CD4-positive, alpha-beta T cell treated with Interferon alpha-2 for 1 hour (primary cell): ENCODE measurements at regions not wholly inside any gene's neighbourhood (a gene's known extent, or its start where the extent isn't known, plus 50 kb on each side); places are given as distances from the start of the nearest gene placed in this dataset.

Experiments
- DNase-seq, 2 donors: peaks; one replicate each; pipeline ENCODE4 v3.0.0-alpha.2; 2020 to 2022

DNA sequence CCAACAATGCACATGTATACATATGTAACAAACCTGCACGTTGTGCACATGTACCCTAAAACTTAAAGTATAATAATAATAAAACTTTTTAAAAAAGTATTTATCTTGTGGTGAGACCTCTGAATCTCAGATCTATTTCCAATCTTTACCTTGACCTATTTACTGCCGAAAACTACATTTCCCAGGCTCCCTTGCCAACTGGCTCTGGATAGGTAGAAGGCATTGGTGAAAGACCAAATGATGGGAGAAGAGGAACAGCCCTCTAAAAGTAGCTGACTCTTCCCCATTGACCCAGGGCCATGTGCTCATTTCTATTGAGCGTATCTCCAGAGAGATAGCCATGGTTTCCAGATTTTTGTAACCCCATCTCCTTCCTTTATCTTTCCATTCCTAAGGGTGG is 247.4 kb downstream of the GPAM start:
- no peak for DNase-seq

DNA sequence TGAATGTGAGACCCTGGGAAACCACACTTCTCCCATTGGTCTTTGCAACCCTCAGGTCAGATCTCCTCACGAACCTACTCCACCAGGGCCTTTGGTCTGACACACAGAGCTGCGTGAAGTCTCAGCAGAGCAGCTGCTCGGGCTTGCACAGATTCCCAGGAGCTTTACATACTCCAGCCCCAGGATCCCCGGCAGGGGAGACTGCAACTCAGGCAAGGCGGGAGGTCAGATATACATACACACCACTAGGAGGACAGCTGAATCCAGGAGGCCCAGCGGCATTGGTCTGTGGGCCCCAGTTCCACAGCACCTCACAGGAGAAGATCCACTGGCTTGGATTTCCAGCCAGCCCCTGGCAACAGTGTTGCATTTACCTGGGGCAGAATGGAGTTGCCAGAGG is 239.2 kb downstream of the GPAM start:
- no peak for DNase-seq

DNA sequence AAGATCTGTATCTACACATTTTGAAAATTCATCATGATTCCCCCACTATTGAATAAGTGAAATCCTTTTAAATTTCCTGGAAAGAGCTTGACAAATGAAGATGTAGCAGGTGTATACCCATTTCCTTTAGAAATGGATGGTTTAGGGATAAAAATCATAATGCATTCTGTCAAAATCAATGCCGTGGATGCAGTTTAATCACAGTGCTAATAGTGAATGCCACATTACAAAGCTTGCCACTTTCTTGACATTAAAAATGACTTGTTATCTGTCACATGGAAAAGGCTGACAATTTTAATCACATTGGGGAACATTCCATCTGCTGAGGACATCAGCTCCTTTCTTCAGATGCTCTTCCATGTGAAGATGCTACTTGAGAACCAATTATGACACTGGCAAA is 229.6 kb downstream of the GPAM start:
- DNase-seq = no peak

DNA sequence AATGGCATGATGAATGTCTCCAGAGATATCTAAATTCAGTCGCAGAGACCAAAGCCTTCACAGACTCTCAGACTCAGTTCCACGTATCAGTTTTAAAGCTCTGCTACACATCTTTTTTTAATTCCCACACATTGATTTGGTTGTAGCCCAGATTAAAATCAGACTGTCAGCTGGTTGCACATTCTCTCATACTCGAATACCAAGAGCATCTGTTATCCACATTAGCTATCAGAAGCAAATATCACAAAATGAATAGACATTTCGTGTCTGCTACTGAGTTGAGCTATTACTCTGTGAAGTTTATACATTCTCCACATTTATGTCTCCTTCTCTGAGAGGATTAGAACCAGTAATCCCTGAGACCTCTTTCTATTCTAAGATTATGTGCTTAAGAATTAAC is 229.2 kb downstream of the GPAM start:
- DNase-seq = no peak

DNA sequence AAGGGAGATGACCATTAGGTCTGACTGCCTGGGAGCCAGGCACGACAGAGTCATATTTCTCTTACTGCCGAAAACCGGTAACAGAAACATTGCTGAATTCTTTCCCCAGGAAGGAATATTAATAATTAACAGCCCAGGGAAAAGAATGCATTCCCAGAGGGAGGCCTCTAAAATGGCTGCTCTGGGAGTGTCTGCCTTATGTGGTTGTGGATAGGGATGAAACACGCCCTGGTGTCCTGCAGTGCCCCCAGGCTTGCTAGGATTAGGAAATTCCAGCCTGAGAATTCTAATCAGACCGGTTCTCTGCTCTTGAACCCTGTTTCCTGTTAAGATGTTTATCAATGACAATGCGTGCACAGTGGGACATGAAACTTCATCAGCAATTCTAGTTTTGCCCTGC is 226.7 kb downstream of the GPAM start:
- DNase-seq = no peak

DNA sequence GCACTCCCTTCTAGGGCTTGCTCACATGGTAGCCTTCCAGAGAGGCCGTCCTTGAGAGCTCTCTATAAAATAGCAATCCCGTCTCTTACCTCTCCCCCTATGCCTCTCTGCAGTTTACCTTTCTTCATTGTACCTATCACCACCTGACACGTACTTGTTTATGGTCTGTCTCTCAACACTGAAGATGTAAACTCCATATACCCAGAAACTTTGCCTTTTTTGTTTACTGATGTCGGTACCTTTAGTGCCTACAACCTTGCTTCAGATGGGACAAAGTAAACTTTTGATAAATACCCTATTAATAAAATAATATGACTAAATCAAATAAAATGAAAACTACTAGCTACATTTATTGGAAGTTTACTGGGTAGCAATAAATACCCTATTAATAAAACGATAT is 220.6 kb downstream of the GPAM start:
- no peak for DNase-seq

DNA sequence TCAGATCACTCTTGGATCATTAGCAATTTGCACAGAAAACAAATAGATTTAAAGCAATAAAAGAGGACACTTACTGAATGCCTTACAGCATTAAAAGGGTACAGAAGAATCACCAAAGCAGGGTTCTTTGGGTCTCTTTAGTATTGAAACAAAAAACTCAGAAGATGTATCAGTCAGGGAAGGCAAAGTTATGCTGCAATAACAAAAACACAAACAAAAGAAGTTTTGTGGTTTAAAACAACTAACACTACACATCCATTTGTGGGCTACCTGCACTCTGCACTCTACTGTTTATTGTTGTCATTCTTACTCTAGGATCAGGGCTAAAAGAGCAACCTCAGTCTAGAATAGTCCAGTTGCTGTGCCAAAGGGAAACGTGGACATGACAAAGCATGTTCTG is 216.4 kb downstream of the GPAM start:
- no peak for DNase-seq

DNA sequence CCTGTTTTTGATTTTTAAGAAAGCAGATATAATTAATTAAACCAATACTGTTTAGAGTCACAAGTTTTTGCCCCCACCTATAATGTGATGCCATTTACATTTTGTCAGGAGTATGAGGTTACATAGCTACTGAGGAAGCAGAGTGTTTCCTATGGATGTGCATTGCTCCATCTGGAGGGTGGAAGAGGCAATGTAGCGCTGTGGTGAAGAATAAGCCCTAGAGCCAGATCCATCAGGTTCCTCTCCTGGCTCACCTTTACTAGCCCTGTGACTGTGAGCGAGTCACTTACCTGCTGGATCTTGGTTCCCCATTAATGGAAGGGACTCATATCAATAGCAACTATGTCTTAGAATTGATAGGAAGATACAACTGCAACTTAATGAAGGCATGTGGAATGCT is 216.0 kb downstream of the GPAM start:
- DNase-seq = no peak

DNA sequence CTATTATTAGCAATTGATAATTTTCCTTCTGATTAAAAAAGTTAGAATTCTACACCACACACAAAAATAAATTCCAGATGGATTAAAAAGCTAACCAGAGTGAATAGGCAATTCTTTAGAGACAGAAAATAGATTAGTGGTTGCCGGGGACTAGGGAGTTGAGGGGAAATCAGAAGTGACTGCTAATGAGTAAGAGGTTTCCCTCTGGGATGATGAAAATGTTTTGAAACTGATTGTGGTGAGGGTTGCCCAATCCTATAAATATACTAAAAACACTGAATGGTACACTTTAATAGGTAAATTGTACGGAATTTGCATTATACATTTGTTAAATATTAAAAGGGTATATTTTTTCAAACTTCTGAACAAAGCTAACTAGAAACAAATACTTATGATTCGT is 214.9 kb downstream of the GPAM start:
- DNase-seq = no peak

DNA sequence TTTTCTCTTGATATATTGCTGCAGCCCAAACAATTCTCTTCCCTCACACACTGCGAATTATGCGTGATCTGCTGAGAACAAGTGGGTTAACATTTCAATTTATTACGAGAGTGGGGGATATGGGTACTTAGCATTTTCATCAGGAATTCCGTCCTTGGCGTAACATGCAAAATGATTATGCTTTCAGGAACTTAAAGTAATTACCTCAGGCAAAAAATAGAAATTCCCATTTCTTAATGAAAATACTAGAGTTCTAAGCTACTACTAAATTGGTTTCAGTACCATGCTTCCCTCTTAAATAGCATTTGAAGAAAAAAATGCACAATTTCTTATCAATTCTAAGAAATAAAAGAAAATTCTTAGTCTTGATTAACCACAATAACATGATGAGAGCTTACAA is 213.5 kb downstream of the GPAM start:
- DNase-seq = no peak

DNA sequence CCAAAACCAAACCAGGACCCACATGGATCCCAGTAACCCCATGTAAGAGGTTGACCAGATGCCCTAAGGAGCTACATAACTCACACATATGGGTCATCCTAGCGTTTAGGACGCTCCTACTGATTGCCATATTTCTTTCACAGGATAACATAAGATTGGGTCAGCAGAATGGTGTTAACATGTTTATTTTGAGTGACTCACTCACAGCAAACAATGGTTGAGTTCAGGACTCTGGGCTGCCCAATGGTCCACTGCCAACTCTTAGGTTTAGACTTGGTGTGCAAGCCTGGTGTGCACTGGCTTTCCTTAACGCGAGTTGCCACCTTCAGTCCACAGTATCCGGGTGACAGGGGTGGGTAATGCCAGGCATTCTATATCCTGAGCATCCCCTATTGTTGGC is 211.5 kb downstream of the GPAM start:
- no peak for DNase-seq

DNA sequence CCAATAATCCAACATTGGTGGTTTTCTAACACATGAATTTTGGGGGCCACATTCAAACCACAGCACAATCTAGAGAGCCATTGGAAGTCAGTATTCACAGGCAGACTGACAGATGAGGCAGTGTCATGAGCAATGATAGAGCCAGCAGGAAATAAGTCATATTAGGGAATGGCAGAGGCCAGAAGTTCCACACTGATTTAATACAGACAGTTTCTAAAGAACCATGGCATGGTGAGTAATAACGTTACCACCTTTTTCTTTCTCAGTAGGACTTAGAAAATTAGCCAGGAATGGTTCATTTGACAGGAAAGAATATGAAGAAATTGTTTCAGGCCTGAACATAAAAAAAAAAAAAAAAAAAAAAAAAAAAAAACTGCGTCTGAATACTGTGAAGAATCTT is 210.3 kb downstream of the GPAM start:
- DNase-seq = no peak

DNA sequence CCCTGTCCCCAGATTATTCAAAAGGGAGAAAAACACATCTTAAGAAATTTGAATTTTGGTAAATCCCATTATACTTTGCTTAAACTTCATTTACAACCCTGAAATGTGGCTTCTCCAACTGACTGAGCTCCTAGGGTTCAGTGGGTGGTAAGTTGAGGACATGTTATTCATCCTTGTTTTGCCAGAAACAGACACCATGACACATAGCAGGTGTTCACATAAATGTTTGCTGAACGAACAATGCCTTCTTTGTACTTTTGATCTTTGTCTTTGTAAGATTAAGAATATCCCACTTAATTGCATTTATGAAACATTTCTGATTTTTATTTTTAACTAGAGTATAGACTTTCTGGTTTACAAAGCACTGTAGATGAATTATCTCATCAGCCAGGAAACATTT is 209.7 kb downstream of the GPAM start:
- DNase-seq = no peak

DNA sequence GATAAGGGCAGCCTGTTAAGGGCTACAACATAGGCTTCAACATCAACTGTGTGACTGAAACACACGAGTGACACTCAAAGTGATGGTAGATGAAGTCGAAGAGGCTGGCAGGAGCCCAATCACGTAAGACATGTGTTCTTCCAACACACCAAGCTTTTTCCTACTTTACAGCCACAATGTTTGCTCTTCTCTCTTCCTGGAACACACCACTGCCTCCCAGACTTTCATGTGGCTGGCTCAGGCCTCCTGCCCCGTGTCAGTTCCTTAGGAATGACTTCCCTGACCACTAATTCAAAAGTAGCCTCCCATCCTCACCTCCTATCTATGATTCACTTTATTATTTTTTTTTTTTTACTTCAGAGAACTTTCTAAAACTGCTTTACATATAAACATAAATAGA is 209.2 kb downstream of the GPAM start:
- no peak for DNase-seq

DNA sequence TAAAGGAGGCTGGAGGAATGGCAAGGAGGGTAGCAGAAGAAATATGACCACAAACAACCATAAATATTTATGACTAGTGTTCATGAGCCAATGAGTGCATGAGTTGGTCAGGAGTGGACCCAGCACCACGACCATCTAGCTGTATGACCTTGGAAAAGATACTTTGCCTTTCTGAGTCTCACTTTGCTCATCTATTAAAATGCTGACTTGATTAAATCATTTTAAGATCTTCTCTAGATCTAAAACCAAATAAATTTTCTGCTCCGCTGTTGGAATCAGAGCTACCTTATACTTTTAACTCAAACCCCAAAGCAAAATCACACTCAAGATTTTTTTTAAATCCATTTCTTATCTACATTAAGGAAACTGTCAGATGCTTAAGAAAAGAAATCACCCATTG is 207.0 kb downstream of the GPAM start:
- no peak for DNase-seq

DNA sequence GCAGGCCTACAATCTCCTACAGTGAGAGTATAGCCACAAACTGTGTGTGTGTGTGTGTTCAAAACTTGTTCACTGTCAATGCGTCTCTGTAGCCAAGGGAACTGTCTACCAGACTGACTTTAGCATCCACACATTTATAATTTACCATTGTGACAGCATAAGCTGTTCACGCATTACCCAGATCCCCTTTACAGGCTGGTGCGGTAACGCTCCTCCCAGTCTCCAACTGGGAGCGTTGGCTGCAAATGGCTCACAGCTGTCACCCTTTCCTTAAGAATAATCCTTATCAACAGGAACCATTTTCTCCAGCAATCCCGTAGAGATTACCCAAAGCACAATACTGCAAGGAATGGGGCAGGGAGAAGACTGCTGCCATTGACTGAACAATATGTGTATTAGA is 199.5 kb downstream of the GPAM start:
- DNase-seq = no peak

DNA sequence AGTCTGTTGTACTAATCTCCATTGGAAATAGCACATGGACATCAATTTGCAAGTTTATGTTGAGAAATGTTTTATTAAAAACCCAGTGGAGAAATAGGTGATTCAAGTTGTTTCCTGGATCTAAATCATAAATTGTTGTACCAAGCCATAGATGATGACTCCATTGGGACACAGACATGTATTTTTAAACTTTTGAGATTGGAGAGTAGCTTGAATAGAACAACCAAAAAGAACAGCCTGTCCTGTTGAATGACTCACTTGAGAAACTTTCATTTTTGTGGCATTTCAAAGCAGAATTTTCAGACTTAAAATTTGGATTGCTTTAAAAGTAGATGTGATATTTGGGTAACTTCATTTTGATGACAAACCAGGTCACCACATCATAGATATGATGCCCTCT is 197.5 kb downstream of the GPAM start:
- DNase-seq = no peak

DNA sequence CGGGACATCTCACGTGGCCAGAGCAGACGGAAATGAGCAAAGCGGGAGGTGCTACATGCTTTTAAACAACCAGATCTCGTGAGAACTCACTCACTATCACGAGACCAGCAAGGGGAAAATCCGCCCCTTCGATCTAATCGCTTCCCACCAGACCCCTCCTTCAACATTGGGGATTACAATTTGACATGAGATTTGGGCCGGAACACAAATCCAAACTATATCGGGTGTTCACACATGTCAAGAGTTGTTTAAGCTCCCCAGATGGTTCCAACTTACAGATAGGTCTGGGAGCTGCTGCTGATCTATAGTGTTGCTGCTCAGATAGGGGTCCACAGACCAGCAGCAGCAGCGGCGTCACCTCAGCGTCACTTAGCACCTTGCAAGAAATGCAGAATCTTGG is 194.9 kb downstream of the GPAM start:
- DNase-seq = no peak

DNA sequence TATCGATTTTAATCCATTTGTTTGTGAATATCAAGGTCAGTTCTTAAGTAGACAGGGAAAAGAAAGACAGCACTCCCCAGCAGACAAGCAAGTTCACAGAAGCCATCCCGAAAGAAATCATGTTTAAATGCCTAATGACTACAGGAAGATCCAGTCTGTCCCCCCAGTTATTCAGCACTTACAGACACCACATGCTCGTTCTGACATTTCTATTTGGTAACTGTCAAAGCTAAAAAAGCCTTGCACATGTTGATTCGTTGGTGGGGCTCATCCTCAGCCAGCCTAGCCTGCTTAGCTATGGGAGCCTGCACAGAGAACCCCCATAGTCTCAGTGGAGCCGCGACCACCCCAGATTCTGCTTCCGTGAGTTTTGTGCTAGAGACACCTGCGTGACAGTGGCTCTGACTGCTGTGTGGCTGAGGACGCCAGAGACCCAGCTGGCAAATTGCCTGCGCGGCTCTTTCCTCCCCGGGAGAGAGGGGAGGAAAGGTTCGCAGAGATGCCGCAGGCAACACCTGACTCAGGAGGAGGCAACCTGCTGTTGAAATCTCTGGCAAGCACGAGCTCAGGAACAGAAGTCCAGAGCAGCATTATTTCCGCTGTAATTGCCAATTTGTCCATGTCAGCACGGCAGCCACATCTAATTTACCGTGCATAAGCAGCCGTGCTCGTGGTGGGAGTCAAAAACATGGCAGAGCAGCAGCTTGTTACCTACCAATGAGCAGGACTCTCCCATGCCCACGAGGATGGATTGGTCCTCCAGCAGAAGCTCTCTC is 194.2 kb downstream of the GPAM start:
- DNase-seq = no peak

DNA sequence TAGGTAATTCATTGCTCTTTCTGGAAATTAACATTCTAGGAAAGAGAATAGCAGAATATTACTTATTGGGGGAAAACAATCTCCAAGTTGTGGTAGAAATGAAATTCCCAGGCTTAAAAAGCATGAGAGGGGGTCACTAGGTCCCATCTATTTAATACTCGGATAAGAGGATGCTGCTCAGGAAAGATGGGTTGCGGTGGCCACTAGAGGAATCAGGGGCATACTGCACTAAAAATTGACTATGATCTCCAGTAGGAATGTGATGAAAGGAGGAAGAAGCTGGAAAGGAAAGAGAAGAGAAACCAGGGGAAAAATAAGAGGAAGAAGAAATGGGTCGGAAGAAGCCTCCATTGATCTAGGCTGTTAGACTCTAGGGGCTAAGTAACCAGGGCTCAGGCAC is 192.8 kb downstream of the GPAM start:
- DNase-seq = no peak

DNA sequence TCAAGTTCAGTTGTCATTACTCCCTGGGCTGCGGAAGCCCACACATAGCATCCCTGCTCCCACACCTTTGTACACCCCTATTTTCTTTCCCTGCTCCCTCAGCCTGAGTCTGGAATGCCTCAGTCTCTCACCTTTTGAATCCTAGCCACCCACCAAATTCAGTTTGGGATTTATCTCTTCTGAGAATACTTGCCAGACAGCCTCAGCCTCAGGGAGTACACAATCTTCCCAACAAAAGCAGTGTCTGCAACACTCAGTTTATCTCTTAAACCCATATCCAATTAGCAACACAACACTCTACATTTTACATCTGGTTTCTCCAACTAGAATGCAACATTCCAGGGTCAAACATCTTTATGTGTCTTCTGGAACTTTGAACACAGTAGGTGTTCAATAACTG is 190.2 kb downstream of the GPAM start:
- no peak for DNase-seq

DNA sequence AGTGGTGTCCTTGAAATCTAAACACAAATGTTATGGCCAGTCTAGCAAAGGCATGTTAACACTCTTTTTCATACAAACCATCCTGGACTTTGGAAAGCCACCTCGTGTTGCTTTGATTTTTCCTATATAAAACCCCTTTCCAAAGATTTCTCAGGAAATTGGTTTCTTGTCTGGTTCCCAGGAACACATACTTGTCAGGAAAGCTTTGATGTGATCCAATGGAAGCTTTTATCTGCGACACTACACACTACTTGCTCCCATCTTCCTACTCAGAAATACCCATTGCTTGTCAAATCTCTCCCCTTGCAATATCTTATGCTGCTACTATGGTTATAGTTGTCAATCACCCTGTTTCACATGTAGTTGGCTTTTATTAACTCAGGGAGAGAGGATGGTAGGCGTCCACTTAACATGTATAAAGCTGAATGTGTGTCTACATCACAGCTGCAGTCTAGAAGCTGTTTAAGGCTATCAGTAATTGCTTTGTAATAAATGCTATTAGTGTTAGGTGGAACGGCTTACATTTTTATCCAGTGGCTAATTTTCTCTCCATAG is 189.6 kb downstream of the GPAM start:
- no peak for DNase-seq

DNA sequence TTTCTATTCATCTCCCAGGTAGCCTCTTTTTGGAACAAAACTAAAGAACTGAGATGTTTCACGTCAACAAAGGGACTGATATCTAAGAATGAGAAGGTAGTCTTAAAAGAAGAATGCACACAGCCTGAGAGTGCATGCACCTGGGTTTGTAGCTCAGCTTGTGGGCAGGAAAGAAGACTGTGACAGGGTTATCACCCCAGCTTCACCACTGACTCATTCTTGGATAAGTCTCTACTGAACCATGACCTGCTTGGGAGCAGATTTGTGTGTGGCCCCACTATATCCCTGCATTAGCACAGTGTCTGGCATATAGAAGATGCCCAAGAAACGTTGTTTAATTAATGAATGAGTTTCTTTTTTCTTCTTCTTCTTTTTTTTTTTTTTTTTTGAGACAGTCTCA is 187.5 kb downstream of the GPAM start:
- no peak for DNase-seq

DNA sequence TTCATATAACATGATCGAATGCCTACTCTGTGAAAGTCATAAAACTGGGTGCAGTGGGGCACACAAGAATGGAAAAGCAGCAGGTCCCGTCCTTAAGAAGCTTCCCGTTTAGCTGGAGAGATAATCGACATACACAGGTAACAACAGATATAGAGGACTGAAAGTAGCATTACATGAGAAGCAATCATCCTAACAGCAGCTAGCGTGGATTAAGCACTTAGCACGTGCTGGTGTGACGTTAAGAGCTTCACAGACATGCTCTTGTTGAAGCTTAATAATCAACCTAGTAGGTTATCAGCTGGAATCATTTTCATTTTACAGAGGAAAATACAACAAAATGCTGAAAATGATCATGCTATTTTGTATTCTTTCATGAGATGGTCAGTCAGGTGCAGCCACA is 184.8 kb downstream of the GPAM start:
- DNase-seq = no peak

DNA sequence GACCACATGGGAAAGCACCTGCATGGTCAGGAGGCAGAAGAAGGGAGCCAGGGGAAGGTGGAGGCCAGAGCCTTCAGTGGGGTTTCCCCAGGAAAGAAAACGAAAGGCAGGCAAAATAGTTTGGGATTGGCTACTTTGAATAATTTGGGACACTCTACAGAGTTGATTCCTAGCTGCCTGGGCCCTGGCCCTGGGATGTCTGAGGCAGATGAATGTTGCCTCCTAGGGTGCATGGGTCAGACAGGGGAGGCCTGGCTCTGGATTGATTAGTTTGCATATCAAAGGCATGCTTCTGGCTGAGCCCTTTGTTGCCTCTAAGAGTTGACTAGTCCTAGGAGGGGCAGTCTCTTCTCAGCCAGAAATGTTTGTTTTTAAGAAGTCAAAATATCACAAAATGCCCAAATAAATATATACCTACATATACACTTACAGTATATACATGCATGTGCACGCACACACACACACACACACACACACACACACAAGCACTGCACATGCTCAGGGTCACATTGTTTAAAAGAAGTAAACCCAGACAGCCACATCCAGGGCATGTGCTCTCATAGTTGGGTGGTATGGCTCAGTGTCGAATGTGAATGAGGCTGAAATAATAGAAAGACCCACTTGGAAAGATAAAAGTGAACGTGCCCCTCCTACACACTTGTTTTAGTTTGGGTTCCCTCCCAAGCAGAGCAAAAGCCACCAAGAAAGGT is 184.2 kb downstream of the GPAM start:
- no peak for DNase-seq
